HL-60 (cell line): ENCODE measurements at regions not wholly inside any gene's neighbourhood (a gene's known extent, or its start where the extent isn't known, plus 50 kb on each side); places are given as distances from the start of the nearest gene placed in this dataset.

Experiments
- DNase-seq, 2 experiments: peaks; one replicate each; pipeline ENCODE4 v3.0.0-alpha.2; 2010 to 2020; ENCODE audit warnings: low read depth in 1 of 2, low spot score in 1 of 2
- H3K27ac ChIP-seq: fragments of 250-450 bp; sonication (Bioruptor Pico); replicated peaks from 2 replicates; pipeline ENCODE4 v1.5.1; 2020; ENCODE audit warnings: mild to moderate bottlenecking, moderate library complexity
- H3K27me3 ChIP-seq: fragments of 250-450 bp; sonication (Bioruptor Pico); 2 replicates; pipeline ENCODE4 v1.5.1; 2021; ENCODE audit warnings: mild to moderate bottlenecking, moderate library complexity; ENCODE audit not compliant: insufficient read depth, poor library complexity, severe bottlenecking
- H3K4me3 ChIP-seq: replicated peaks from 2 replicates; pipeline ENCODE4 v1.5.1; 2011; ENCODE audit warnings: mild to moderate bottlenecking, control low read depth, low read length; ENCODE audit not compliant: insufficient read depth
- GABPA ChIP-seq: IDR thresholded peaks from 2 replicates; pipeline ENCODE4 v1.6.1; 2012; ENCODE audit warnings: low read depth
- POLR2AphosphoS5 ChIP-seq: IDR thresholded peaks from 2 replicates; pipeline ENCODE4 v1.6.1; 2012; ENCODE audit warnings: low read depth
- SPI1 ChIP-seq: IDR thresholded peaks from 2 replicates; pipeline ENCODE4 v1.6.1; 2012; ENCODE audit warnings: low read depth, mild to moderate bottlenecking, borderline replicate concordance
- TF ChIP-seq, protein P1 (sequence below): IDR thresholded peaks from 2 replicates; pipeline ENCODE4 v1.6.1; 2012; ENCODE audit warnings: low read depth; ENCODE audit not compliant: insufficient replicate concordance
- TF ChIP-seq, protein P2 (sequence below): IDR thresholded peaks from one replicate; pipeline ENCODE4 v1.5.1; 2011; ENCODE audit warnings: low read length, control low read depth, inconsistent platforms; ENCODE audit not compliant: insufficient read depth

DNA sequence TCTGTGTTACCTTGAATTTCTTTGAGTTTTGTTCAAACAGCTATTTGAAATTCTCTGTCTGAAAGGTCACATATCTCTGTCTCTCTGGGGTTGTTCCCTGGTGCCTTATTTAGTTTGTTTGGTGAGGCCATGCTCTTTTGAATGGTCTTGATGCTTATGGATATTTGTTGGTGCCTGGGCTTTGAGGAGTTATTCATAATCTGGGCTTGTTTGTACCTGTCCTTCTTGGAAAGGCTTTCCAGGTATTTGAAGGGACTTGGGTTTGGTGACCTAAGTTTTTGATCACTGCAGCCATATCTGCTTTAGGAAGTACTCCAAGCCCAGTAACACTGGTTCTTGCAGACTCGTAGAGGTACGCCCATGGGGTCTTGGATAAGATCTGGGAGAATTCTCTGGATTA lies 63.3 kb upstream of the MAGI3 start:
- DNase-seq = no peak
- no peaks in the 10 kb centered on the region for H3K27me3 ChIP-seq
- no peak overlapping the region for H3K27ac ChIP-seq
- H3K4me3 ChIP-seq = no peak overlapping the region
- TF ChIP-seq, protein P1, sequence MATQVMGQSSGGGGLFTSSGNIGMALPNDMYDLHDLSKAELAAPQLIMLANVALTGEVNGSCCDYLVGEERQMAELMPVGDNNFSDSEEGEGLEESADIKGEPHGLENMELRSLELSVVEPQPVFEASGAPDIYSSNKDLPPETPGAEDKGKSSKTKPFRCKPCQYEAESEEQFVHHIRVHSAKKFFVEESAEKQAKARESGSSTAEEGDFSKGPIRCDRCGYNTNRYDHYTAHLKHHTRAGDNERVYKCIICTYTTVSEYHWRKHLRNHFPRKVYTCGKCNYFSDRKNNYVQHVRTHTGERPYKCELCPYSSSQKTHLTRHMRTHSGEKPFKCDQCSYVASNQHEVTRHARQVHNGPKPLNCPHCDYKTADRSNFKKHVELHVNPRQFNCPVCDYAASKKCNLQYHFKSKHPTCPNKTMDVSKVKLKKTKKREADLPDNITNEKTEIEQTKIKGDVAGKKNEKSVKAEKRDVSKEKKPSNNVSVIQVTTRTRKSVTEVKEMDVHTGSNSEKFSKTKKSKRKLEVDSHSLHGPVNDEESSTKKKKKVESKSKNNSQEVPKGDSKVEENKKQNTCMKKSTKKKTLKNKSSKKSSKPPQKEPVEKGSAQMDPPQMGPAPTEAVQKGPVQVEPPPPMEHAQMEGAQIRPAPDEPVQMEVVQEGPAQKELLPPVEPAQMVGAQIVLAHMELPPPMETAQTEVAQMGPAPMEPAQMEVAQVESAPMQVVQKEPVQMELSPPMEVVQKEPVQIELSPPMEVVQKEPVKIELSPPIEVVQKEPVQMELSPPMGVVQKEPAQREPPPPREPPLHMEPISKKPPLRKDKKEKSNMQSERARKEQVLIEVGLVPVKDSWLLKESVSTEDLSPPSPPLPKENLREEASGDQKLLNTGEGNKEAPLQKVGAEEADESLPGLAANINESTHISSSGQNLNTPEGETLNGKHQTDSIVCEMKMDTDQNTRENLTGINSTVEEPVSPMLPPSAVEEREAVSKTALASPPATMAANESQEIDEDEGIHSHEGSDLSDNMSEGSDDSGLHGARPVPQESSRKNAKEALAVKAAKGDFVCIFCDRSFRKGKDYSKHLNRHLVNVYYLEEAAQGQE = no peak

DNA sequence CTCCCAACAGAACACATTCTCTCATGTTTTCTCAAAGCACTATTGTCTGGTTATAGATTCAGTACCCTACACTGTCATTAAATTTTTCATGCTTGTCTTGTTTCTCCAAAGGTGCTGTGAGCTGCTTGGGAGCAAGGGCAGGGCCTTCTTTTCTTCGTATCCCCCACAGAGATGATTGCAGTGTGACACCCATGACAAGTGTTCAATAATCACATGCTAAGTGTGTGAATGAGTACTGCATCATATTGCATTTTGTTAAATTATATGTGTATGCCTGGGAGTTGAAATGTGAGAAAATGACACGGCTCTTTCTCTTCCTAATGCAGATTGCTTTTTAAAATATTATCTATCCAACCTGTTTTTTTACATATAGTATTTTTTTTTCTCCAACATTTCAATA lies 57.3 kb upstream of the MAGI3 start:
- no peak for DNase-seq
- Histone ChIP-seq H3K4me3 (no peak overlapping the region), H3K27ac (no peak overlapping the region), H3K27me3 (peaks cover 5% of the 10 kb centered on the region)
- TF ChIP-seq SPI1 (no peak), GABPA (no peak), POLR2AphosphoS5 (no peak)
- TF ChIP-seq, protein P1 = no peak
- TF ChIP-seq, protein P2, sequence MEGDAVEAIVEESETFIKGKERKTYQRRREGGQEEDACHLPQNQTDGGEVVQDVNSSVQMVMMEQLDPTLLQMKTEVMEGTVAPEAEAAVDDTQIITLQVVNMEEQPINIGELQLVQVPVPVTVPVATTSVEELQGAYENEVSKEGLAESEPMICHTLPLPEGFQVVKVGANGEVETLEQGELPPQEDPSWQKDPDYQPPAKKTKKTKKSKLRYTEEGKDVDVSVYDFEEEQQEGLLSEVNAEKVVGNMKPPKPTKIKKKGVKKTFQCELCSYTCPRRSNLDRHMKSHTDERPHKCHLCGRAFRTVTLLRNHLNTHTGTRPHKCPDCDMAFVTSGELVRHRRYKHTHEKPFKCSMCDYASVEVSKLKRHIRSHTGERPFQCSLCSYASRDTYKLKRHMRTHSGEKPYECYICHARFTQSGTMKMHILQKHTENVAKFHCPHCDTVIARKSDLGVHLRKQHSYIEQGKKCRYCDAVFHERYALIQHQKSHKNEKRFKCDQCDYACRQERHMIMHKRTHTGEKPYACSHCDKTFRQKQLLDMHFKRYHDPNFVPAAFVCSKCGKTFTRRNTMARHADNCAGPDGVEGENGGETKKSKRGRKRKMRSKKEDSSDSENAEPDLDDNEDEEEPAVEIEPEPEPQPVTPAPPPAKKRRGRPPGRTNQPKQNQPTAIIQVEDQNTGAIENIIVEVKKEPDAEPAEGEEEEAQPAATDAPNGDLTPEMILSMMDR = no peak

DNA sequence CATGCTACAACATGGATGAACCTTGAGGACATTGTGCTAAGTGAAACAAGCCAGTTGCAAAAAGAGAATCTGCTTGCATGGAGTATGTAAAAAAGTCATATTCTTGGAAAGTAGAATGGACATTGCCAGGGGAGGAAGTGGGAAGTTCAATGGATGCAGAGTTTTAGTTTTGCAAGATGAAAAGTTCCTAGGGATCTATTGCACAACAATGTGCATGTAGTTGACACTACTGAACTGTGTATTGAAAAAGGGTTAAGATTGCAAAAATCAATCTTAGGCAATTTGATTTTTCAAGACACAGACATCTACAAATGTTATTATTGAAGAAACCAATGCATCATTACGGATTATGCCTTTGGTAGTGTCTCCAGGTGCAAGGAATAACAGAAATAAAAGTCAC lies 50.3 kb upstream of the MAGI3 start:
- no peak overlapping the region for H3K27ac ChIP-seq
- peaks cover 5% of the 10 kb centered on the region for H3K27me3 ChIP-seq
- TF ChIP-seq, protein P2 = no peak
- TF ChIP-seq GABPA (no peak), SPI1 (no peak)
- TF ChIP-seq, protein P1 = no peak
- DNase-seq = no peak
- H3K4me3 ChIP-seq = no peak overlapping the region
